ENCODE measurements at regions not wholly inside any gene's neighbourhood (a gene's known extent, or its start where the extent isn't known, plus 50 kb on each side); places are given as distances from the start of the nearest gene placed in this dataset.

- TF ChIP-seq CTCF (IDR thresholded peaks at IDR 0.05) (no peak), POLR2AphosphoS5 (IDR thresholded peaks at IDR 0.05) (no peak), POLR2A (IDR thresholded peaks at IDR 0.05) (no peak)
Measured at GRCh38 chr7:25280181-25280580, 51.9 kb upstream of the NPVF start.

Data from breast epithelium (tissue), 3 donors.